Duodenal mucosa (tissue), 2 donors: ENCODE measurements at regions not wholly inside any gene's neighbourhood (a gene's known extent, or its start where the extent isn't known, plus 50 kb on each side); places are given as distances from the start of the nearest gene placed in this dataset.

Source experiments
- H3K27ac ChIP-seq: one replicate; pipeline ENCODE4 v1.7.0; 2013; ENCODE audit warnings: low read depth, low read length
- H3K27me3 ChIP-seq, 2 donors: one replicate each; pipeline ENCODE4 v1.7.0; 2013; ENCODE audit warnings: low read length in 2 of 2, control low read depth in 1 of 2; ENCODE audit not compliant: insufficient read depth in 2 of 2, control insufficient read depth in 1 of 2
- H3K36me3 ChIP-seq, 2 donors: one replicate each; pipeline ENCODE4 v1.7.0; 2013; ENCODE audit warnings: low read length in 2 of 2, control low read depth in 1 of 2; ENCODE audit not compliant: insufficient read depth in 2 of 2, control insufficient read depth in 1 of 2
- H3K4me1 ChIP-seq, 2 donors: one replicate each; pipeline ENCODE4 v1.7.0; 2013; ENCODE audit warnings: low read length in 2 of 2, control low read depth in 1 of 2; ENCODE audit not compliant: insufficient read depth in 2 of 2, control insufficient read depth in 1 of 2
- H3K4me3 ChIP-seq, 2 donors: one replicate each; pipeline ENCODE4 v1.7.0; 2013; ENCODE audit warnings: low read length in 2 of 2, low read depth in 1 of 2
- H3K9ac ChIP-seq, 2 donors: one replicate each; pipeline ENCODE4 v1.7.0; 2013; ENCODE audit warnings: low read length in 2 of 2, low read depth in 1 of 2
- H3K9me3 ChIP-seq, 2 donors: one replicate each; pipeline ENCODE4 v1.7.0; 2013; ENCODE audit warnings: low read length in 2 of 2, control low read depth in 1 of 2; ENCODE audit not compliant: control insufficient read depth in 1 of 2

DNA sequence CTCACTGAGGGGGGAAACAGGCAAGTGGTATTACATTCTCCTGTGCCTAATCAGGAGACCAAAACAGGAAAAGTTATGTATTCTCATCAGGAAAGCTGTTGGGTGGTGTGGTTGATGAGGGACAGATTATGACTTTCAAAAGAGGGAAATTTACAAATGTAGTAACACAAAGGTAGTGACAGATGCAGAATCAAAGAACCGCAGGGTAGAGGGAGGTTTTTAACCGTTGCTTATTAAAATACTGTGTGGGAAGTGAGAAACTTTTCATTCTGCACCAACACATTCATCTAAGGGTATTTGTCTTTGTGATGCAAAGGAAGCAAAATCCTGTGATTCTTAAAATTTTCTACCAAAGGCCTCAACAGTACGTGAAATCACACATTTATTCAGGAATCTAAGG lies 288.2 kb upstream of the MAN1A1 start:
- Histone ChIP-seq H3K4me1 (no peaks in the 10 kb centered on the region), H3K4me3 (no peak overlapping the region), H3K27ac (no peak overlapping the region), H3K36me3 (no peaks in the 10 kb centered on the region), H3K9me3 (no peaks in the 10 kb centered on the region), H3K9ac (no peak overlapping the region), H3K27me3 (no peaks in the 10 kb centered on the region)

DNA sequence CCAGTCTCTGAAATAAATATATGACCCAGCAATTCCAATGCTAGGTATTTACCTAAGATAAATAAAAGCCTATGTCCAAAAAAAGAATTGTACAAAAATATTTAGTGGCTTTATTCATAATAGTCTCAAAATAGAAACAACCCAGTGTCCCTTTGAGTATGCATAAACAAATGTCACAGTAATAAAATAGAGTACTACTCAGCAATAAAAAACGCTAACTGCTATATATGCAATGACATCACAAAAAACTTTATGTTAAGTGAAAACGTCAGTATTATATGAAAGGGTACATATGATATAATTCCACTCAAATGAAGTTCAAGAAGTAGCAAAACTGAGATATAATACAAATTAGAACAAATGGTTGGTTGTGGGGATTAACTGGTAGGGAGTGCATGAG lies 286.5 kb upstream of the MAN1A1 start:
- Histone ChIP-seq H3K27ac (no peak overlapping the region), H3K27me3 (no peaks in the 10 kb centered on the region), H3K4me3 (no peak overlapping the region), H3K36me3 (no peaks in the 10 kb centered on the region), H3K9me3 (no peaks in the 10 kb centered on the region), H3K9ac (no peak overlapping the region), H3K4me1 (no peaks in the 10 kb centered on the region)

DNA sequence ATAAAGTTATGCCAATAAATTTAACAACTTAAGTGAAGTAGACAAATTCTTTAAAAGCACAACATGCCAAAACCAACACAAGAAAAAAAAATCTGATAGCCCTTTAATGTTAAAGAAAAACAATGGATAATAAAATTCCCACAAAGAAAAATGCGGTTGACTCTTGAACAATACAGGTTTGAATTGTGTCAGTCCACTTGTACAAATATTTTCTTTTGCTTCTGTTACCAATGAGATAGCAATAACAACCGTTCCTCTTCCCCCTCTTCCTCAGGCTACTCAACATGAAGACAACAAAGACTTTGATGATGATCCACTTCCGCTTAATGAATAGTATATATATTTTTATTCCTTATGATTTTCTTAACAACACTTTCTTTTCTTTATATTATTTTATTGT lies 283.9 kb upstream of the MAN1A1 start:
- Histone ChIP-seq H3K36me3 (no peaks in the 10 kb centered on the region), H3K4me3 (no peak overlapping the region), H3K27me3 (no peaks in the 10 kb centered on the region), H3K9ac (no peak overlapping the region), H3K9me3 (no peaks in the 10 kb centered on the region), H3K4me1 (no peaks in the 10 kb centered on the region), H3K27ac (no peak overlapping the region)

DNA sequence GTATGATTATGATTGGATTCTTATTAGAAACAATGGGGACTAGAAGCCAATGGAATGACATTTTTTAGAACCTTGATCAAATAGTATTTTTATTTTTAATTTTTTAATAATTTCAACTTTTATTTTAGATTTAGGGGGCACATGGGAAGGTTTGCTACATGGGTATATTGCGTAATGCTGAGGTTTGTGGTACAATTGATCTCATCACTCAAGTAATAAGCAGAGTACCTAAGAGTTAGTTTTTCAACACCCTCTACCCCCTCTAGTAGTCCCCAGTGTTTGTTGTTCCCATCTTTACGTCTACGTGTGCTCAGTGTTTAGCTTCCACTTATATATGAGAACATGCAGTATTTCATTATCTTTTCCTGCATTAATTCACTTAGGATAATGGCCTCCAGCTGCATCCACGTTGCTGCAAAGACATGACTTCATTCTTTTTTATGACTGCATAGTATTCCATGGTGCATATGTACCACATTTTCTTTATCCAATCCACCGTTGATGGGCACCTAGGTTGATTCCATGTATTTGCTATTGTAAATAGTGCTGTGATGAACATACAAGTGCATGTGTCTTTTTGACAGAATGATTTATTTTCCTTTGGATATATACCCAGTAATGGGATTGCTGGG lies 281.1 kb upstream of the MAN1A1 start:
- H3K9ac ChIP-seq: no peak overlapping the region
- no peak overlapping the region for H3K4me3 ChIP-seq
- H3K36me3 ChIP-seq: no peaks in the 10 kb centered on the region
- H3K4me1 ChIP-seq: no peaks in the 10 kb centered on the region
- no peak overlapping the region for H3K27ac ChIP-seq
- no peaks in the 10 kb centered on the region for H3K9me3 ChIP-seq
- no peaks in the 10 kb centered on the region for H3K27me3 ChIP-seq

DNA sequence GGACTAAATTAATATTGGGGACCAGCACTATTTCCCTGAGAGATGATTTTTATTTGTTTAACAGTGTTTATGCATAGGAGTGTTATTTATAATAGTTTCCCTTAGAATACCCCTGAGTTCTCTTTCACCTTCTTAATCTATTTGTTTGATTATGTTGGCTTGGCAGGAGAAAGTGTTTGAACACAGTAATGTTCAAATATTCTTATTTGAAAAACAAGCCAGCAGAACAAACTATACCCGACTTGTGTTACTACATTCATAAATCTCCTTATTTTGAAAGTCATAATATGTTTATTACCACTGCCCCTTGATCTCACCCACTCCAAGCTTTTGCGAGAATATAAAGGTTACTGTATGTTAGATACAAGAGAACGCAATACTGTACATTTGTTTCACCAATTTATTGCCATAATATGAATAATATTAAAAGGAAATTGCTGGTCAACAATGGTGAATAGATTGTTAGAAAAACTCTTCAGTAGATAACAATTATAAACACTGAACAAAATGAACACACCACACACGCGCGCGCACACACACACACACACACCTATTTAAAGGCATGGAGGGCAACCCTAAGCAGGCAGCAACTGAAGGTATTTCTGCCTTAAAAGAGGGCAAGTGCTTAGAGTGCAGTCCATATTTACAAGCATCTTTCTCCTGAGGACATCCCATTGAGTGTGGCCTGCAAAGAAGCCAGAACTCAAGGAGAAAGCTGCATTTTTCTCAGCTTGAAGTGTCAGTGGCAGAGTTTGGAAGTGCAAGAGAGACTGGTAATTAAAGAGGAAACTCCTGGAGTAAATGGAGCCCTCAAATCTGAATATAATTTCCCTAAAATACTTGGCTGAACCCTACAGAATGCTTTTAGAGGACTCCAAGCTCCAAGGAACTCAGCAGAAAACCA lies 279.4 kb upstream of the MAN1A1 start:
- Histone ChIP-seq H3K9me3 (no peaks in the 10 kb centered on the region), H3K36me3 (no peaks in the 10 kb centered on the region), H3K4me3 (no peak overlapping the region), H3K27me3 (no peaks in the 10 kb centered on the region), H3K4me1 (no peaks in the 10 kb centered on the region), H3K27ac (no peak overlapping the region), H3K9ac (no peak overlapping the region)

DNA sequence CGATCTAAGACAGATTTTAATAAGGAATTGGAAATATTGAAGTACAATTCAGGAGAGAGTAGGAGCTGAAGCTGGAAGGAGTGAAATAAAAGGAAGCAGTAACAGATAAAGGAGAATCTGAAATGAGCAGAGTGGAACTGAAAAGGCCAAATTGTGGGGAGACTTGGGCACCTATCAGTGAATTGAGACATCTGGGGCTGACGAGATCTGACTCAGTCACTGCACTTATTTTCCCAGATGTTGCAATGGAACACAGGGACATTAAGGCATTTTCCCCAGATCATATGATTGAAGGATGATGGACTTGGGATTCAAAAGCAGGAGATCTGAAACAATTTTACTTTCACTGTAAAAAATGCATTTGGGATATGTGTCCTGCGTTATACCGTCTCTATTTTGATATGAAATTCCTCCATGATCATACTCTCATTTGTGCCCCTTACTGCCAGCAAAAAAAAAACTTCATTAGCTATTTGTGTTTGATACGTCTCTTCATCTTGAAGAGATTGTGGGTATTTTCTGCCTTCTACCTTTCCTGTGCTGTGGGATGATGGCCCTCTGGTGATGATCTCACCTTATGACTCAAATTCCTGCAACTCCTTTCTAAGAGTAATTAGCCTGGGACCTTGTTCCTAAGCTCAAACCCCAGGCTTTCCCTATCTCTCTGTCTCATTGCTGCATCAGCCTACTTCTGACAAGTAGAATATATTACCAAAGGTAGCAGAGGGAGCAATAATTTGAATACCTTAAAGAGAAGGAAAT lies 278.5 kb upstream of the MAN1A1 start:
- H3K27ac ChIP-seq: no peak overlapping the region
- H3K4me3 ChIP-seq: no peak overlapping the region
- H3K36me3 ChIP-seq: no peaks in the 10 kb centered on the region

DNA sequence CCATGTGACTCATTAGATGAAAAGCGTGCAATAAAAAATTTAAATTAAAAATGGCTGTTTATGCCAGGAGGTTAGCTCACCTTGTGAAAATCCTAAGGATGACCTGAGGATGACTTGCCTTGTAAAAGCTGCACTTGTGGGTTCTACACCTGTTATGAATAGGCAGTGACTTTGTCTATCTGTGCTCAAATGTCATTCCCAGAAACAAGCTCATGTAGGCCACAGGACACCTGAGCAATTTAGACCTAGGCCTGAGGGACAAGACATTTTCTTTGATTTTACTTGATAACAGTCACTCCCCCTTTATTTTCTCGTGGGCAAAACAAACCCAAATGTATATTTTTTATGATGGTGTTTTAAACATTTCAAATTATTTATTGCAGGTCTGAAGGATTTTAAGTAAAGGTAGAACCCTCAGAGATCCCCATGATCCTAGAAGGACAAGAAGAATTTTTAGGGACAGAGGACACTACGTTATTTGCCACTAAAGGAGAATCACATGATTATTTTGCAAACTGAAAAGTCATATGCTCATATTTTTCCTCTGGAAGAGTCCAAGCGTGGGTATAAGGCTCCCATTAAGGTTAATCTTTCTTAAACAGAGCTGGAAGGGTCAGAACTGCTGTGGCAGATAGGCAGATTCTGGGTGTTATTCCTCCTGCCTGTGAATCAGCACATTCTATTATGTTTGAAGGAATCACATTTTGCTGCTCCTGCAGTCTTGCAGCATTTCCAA lies 277.5 kb upstream of the MAN1A1 start:
- Histone ChIP-seq H3K4me3 (no peak overlapping the region), H3K9me3 (no peaks in the 10 kb centered on the region), H3K36me3 (no peaks in the 10 kb centered on the region), H3K27ac (no peak overlapping the region), H3K27me3 (no peaks in the 10 kb centered on the region), H3K4me1 (no peaks in the 10 kb centered on the region), H3K9ac (no peak overlapping the region)

More for the DNA sequence above, 278.5 kb upstream of the MAN1A1 start:
- no peaks in the 10 kb centered on the region for H3K27me3 ChIP-seq
- no peaks in the 10 kb centered on the region for H3K9me3 ChIP-seq
- no peak overlapping the region for H3K9ac ChIP-seq
- no peaks in the 10 kb centered on the region for H3K4me1 ChIP-seq

DNA sequence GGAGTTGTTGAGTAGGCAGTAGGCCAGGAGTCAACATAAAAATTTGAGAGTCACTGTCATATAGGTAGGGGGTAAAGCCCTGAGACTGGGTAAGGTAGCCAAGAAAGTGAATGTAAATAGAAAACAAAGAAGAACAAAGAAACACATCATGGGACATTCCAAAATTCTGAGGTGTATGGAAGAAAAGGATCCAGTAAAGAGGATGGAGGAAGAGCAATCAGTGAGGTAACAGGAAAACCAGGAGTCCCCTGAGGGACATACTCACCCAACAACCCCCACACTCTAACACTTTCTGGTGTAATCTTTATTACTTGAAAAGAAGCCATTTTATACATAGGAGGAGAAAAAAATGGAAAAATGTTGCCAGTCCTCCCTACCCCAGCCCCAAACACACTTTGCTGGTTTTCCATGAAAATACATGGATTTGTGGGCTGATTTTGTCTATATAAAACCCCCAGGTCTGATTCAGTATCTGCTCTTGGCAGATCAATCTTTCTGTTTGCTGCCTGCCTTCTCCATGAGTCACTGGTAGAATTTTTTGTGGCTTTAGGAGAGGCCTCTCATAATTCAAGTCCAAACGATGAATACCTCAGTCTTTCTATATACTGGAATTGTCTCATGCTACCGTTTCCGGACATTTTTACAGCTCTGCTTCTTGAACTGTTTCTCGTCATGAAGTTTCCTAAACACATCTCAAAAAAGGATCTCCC lies 271.4 kb upstream of the MAN1A1 start:
- H3K4me3 ChIP-seq: no peak overlapping the region
- no peak overlapping the region for H3K27ac ChIP-seq
- H3K27me3 ChIP-seq: no peaks in the 10 kb centered on the region
- H3K9me3 ChIP-seq: no peaks in the 10 kb centered on the region
- H3K9ac ChIP-seq: no peak overlapping the region
- H3K36me3 ChIP-seq: no peaks in the 10 kb centered on the region
- no peaks in the 10 kb centered on the region for H3K4me1 ChIP-seq

DNA sequence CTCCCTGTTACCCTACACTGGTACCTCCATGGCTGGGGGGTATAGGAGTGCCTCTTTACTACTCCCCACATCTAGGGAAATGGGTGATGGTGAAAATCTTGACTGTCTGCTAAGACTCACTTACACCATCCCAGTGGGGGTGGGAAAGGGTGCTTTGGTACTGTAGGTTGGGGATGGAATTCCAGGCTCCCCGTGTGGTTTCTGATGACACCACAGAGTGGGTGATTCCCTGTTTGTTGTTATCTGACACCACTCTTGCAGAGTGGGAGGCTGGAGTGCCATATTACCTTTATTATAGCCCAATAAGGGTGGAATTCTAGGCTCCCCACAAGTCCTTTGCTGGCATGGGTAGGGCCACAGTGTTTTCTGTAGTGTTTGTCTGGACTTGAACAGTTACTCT lies 264.6 kb upstream of the MAN1A1 start:
- H3K4me1 ChIP-seq: no peaks in the 10 kb centered on the region
- no peak overlapping the region for H3K9ac ChIP-seq
- no peak overlapping the region for H3K4me3 ChIP-seq
- no peaks in the 10 kb centered on the region for H3K27me3 ChIP-seq
- H3K27ac ChIP-seq: no peak overlapping the region
- no peaks in the 10 kb centered on the region for H3K36me3 ChIP-seq
- H3K9me3 ChIP-seq: no peaks in the 10 kb centered on the region
